Left lung (tissue), 4 donors: ENCODE measurements at regions not wholly inside any gene's neighbourhood (a gene's known extent, or its start where the extent isn't known, plus 50 kb on each side); places are given as distances from the start of the nearest gene placed in this dataset.
"Not testable (repeated sequence)": the region's sequence is repeated elsewhere in the genome, so short reads cannot be mapped to it uniquely, and the experiment has no call there.

Source experiments
- ATAC-seq: fragments of 200-7000 bp; cut with Tn5 transposase; one replicate; pipeline ENCODE4 v1.9.1; 2020; ENCODE audit warnings: moderate library complexity
- DNase-seq, 4 donors: peaks; one replicate each; pipeline ENCODE4 v3.0.0-alpha.2; 2013 to 2020
- H3K27ac ChIP-seq, 2 donors: fragments of 200-600 bp; sonication (generic) in 1 of 2; one replicate each; pipeline versions ENCODE4 v1.5.0 to v1.8.0; 2020 to 2021
- H3K27me3 ChIP-seq, 2 donors: fragments of 200-600 bp; sonication (generic) in 1 of 2; one replicate each; pipeline versions ENCODE4 v1.5.0 to v1.8.0; 2020 to 2021
- H3K36me3 ChIP-seq, 2 donors: fragments of 200-600 bp; sonication (generic) in 1 of 2; one replicate each; pipeline versions ENCODE4 v1.5.0 to v1.8.0; 2020 to 2021
- H3K4me1 ChIP-seq, 2 donors: fragments of 200-600 bp; one replicate each; pipeline ENCODE4 v1.8.0; 2021
- H3K4me3 ChIP-seq, 2 donors: fragments of 200-600 bp; sonication (generic) in 1 of 2; one replicate each; pipeline versions ENCODE4 v1.5.0 to v1.8.0; 2020 to 2021; ENCODE audit warnings: mild to moderate bottlenecking in 1 of 2
- H3K9me3 ChIP-seq, 2 donors: fragments of 200-600 bp; sonication (generic) in 1 of 2; one replicate each; pipeline versions ENCODE4 v1.5.0 to v1.8.0; 2020 to 2021
- CTCF ChIP-seq, 2 donors: fragments of 200-600 bp; sonication (generic) in 1 of 2; IDR thresholded peaks; one replicate each; pipeline versions ENCODE4 v1.5.0 to v1.8.0; 2021; ENCODE audit warnings: antibody characterized with exemption in 2 of 2
- intact Hi-C, 2 donors: fragments of 100-400 bp; cut with DNase I; formaldehyde crosslinking; loops; one replicate each; pipeline versions ENCODE4 v1.11.2 to v1.14.2; 2022
- donor health status: DM: no; HTN: yes; CAD: no.
- donor health status: DM: no; HTN: no; CAD: no.

DNA sequence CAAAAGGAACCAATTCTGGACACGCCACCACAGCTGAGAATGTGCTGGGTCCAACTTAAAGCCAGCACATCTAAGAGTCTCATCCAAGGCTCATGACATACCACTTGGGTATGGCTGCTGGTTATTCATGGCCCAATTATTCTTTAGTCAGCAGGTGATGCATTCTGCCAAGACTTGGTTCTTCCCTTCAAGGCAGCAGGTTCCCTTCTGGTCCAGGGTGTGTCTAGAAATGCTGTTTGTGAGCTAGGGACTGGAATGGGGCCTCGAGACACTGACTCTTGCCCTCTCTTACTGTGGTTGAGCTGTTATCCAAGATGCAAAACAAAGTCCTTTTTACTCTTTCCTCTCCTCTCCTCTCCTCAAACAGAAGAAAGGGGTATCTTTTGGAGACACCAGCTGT, 522.6 kb downstream of the HINT1 start:
- Histone ChIP-seq H3K4me3 (no peak overlapping the region), H3K9me3 (peaks cover 0 to 14% of the 10 kb centered on the region in 2 donors), H3K27ac (no peak overlapping the region), H3K36me3 (no peaks in the 10 kb centered on the region), H3K4me1 (no peaks in the 10 kb centered on the region), H3K27me3 (no peaks in the 10 kb centered on the region)
- intact Hi-C loops: no loop called here
- ATAC-seq (no peak), DNase-seq (no peak)
- no peak for TF ChIP-seq CTCF (IDR thresholded peaks at IDR 0.05)

DNA sequence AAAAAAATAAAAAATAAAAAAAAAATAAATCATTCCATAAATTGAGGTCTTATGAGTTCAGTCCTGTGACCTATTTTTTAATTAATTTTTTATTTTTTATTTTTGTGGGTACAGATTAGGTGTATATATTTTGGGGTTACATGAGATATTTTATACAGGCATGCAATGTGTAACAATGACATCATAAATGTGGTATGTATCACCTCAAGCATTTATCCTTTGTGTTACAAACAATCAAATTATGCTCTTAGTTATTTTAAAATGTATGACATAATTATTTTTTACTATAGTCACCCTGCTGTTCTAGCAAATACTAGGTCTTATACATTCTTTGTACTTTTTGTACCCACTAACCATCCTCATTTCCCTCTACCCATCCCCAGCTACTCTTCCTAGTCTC, 537.9 kb downstream of the HINT1 start:
- no peak for ATAC-seq
- H3K4me1 ChIP-seq: no peaks in the 10 kb centered on the region
- H3K4me3 ChIP-seq: no peak overlapping the region
- no peak overlapping the region for H3K27ac ChIP-seq
- H3K27me3 ChIP-seq: no peaks in the 10 kb centered on the region
- no peak for DNase-seq
- intact Hi-C loops: no loop called here
- H3K9me3 ChIP-seq: peaks cover 0 to 36% of the 10 kb centered on the region in 2 donors
- no peak for TF ChIP-seq CTCF (IDR thresholded peaks at IDR 0.05)
- no peaks in the 10 kb centered on the region for H3K36me3 ChIP-seq

DNA sequence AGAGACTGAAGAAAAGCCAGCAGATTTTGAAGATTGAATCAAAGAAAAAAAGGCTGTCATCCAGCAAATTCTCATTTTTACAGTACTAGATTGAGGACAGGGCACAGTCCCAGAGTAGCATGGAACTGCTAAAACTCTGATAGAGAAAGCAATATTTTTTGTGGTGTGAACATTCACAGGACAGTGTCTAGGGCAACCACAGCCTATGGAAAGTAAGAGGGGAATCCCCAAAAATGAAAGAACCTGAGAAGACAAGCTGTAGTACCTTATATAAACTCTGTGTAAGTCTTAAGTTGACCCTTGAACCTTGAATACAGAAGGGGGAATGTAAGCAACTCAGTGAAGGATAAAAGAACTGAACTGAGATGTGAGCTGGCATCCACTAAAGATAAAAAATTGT, 540.3 kb downstream of the HINT1 start:
- no peaks in the 10 kb centered on the region for H3K27me3 ChIP-seq
- no peaks in the 10 kb centered on the region for H3K4me1 ChIP-seq
- peaks cover 0 to 22% of the 10 kb centered on the region in 2 donors for H3K9me3 ChIP-seq
- DNase-seq (no peak), ATAC-seq (no peak)
- intact Hi-C loops: no loop called here
- TF ChIP-seq CTCF (IDR thresholded peaks at IDR 0.05): no peak
- H3K4me3 ChIP-seq: no peak overlapping the region
- no peaks in the 10 kb centered on the region for H3K36me3 ChIP-seq
- H3K27ac ChIP-seq: no peak overlapping the region

DNA sequence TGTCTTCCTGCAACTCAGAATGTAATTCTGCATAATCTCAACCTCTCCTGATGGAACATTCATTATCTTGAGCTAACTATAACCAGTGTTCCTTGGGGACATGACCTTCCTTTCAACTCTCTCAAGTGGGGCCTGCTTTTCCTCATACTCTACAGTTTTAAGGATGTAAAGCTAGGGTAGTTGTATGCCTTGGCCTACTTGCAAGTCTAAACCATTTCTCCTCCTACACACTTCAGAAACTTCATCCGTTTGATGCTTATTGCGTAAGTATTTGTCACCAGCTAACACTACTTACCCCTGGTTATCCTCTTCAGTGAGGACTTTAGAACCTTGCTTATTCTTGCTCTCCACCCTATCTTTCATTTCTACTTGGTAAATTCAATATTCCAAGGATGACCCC, 548.9 kb downstream of the HINT1 start:
- intact Hi-C loops: no loop called here
- Histone ChIP-seq H3K4me1 (no peaks in the 10 kb centered on the region), H3K27me3 (no peaks in the 10 kb centered on the region), H3K4me3 (no peak overlapping the region), H3K27ac (no peak overlapping the region), H3K9me3 (peaks cover 0 to 19% of the 10 kb centered on the region in 2 donors), H3K36me3 (no peaks in the 10 kb centered on the region)
- TF ChIP-seq CTCF (IDR thresholded peaks at IDR 0.05): no peak
- ATAC-seq (peak; percentile 56), DNase-seq (no peak)

DNA sequence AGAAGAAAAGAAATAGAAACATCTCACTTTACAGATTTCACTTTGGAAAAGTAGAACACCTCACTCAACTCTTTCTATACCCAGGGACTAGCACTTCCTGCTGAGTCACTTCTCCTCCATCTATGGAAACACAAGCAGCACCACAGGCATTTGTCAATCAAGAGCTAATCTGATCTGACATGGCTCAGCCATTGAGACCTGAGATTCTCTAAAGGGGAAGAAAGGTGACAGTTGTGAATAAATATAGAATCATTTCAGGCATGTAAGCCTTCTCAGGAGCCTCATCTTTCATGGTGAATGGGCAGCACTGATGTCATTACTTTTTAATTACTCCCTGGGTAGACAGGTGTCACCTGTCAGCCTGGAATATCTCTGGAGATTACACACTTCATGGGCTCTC, 559.8 kb downstream of the HINT1 start:
- Histone ChIP-seq H3K4me3 (no peak overlapping the region), H3K4me1 (no peaks in the 10 kb centered on the region), H3K27ac (no peak overlapping the region), H3K36me3 (no peaks in the 10 kb centered on the region), H3K27me3 (no peaks in the 10 kb centered on the region), H3K9me3 (no peaks in the 10 kb centered on the region)
- TF ChIP-seq CTCF (IDR thresholded peaks at IDR 0.05): no peak
- DNase-seq: no peak
- no peak for ATAC-seq
- intact Hi-C loops: no loop called here

GRCh38 chr5:130596647-130597046, 568.4 kb downstream of the HINT1 start:
- DNase-seq, H3K36me3 ChIP-seq, H3K4me1 ChIP-seq, H3K27me3 ChIP-seq, intact Hi-C loops, H3K4me3 ChIP-seq, H3K27ac ChIP-seq, ATAC-seq: not testable (repeated sequence)
- H3K9me3 ChIP-seq: peaks cover 0 to 21% of the 10 kb centered on the region in 2 donors
